Stimulated activated CD4-positive, alpha-beta T cell treated with anti-CD3 and anti-CD28 coated beads, Interleukin-4, amount 100 ng/mL, for 1 hour (primary cell): ENCODE measurements at regions not wholly inside any gene's neighbourhood (a gene's known extent, or its start where the extent isn't known, plus 50 kb on each side); places are given as distances from the start of the nearest gene placed in this dataset.

Experiments used
- DNase-seq: peaks from one replicate; pipeline ENCODE4 v3.0.0-alpha.2; 2020

DNA sequence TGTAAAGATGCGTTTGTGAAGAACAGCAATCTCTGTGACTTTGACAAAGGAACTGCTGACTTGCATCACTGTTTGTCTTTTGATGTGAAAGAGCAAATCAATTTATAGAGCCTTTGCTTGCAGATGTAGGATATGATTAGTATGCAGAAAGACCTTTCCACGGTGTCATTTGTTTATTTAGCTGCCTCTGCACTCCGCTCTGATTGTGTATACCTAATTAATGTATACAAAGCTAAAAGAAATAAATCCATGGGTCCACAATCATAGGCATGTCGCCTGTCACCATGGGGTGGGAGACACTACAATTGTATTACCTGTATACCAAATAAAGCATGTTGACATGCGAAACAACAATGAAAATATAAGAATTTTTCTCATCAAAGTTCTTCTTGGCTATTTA lies 410.7 kb downstream of the MZT1 start:
- no peak for DNase-seq

DNA sequence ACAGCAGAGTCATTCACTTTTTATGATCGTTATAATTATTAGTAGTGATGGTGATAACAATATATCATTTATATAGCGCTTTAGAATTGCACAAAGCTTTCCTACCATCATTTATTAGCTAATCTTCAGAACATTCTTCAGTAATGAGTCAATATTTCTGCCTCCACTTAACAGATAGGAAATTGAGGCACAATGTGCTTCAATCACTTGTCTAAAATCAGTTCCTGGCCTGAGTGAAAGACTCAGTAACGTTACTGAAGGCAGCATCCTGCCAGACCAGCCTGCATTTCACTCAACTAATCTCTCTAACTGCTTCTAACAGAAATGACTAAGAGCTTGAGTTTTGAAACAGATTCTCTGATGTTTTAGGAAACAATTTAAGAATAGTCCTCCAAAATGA lies 412.1 kb downstream of the MZT1 start:
- DNase-seq: no peak

DNA sequence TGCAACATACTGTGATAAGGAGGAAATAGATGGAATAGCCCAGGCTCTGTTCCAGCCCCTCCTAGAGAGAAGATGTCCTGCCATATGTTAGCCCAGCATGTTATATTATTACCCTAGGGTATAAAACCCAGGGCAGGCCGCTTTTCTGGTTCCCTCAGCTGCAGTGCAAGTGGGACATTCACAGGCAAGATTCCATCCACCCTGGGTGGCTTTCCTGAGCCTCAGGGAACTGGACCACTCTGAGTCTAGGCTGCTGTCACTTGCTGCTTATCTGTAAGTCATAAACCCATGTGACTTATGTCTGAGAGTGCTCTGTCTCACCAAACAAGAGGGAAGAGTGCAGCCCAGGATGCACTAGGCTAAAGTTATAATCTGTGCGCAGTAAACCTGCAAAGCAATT lies 413.2 kb downstream of the MZT1 start:
- no peak for DNase-seq

DNA sequence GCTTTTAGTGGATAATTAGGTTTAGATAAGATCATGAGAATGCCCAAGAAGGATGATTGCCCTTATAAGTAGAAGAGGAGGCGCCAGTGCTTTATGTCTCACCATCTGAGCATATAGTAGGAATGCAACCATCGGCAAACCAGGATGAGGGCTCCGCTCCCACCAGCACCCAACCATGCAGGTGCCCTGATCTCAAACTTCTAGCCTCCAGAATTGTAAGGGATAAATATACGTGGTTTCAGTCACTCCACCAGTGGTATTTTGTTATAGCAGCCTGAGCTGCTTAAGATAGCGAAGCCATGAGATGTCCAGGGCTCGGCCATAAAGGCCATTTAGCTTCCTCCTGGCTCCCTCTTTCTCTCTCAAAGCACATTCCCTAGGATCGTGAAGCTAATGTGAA lies 413.9 kb downstream of the MZT1 start:
- DNase-seq: no peak

DNA sequence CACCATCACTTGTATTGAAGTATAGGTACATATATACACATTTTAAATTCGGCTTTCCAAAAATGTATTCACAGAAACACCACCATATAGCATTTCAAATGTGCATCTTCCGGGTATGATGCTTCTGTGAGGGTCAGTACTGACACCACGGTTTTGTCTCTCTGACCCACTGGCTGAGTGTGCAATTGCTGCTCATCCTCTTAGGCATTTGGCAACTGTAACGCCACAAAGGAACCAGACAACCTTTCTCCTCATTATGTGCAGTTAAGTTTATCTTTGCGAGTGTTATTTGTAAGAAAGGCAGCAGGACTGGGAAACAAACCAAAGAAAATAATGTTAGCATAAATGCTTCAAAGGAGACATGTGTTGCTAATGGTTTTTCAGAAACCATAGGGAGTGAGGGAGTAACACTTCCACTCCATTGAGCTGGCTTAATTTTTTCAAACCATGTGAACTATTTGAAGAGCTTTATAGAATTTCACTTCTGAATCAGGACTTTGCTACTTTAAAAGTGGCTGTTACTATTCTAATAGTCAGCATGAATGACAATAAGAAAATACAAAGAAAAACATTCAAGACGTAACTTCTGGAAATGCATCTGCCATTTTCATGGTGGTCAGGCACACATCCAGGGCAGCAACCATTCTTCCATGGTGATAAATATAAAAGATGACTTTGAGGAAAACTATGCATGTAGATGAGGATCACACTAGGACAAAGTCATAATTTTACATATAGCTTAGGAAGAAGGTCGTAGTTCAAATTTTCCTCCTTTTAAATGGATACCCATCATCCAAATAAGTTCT lies 423.3 kb downstream of the MZT1 start:
- no peak for DNase-seq

DNA sequence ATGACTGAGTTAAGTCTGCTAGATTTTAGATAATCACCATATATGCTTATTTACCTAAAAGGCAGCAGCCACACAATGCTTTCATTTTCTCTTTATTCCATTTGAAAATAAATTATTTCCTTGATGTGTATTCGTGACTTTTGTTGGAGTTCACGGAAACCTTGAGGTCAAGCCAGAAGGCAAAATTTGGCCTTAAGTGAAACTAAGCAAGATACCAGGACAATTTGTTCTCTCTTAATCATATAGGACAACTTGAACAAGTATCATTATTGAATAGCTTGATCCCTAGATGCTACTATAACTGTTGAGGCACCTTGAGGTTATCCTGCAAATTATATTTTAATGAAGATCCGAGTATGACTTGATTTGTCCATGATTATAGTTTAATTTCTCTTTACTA lies 429.2 kb upstream of the DACH1 start:
- DNase-seq: no peak

DNA sequence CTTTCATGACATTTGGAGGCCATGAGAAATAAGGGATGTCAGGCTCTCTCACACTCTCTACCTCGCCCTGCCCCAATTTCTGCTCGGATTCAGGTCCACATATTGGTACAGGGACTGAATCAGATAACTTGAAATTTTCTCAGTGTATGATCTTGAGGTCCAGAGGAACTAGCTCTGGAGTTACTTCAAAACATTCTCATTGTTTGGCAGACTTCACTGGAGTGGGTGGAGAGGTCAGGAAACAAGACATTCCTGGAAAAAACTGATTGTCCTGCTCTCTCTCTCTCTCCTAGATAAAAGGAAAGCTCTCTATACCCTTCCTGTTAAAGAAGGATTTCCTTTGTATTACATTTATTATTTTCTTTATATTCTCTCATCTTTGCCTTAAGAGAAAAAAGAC lies 428.1 kb upstream of the DACH1 start:
- DNase-seq: no peak

DNA sequence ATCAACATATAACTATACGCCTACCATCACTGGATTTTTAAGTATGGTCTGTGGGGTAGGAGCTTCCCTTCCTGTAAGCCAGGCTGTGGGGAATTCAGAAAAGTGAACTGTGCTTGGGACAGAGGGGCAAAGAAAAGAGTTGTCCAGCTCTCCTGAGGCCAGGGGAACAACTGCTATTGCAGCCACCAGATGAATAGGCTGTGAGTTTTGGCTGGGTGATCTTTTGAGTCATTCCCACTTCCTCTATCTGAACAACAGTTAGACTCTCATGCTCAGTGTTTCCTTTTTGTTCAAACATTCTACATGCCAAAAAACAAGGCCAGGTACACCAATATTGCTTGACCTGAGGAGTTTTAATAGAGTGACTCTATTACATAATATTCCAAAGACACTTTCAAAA lies 426.2 kb upstream of the DACH1 start:
- DNase-seq: no peak

DNA sequence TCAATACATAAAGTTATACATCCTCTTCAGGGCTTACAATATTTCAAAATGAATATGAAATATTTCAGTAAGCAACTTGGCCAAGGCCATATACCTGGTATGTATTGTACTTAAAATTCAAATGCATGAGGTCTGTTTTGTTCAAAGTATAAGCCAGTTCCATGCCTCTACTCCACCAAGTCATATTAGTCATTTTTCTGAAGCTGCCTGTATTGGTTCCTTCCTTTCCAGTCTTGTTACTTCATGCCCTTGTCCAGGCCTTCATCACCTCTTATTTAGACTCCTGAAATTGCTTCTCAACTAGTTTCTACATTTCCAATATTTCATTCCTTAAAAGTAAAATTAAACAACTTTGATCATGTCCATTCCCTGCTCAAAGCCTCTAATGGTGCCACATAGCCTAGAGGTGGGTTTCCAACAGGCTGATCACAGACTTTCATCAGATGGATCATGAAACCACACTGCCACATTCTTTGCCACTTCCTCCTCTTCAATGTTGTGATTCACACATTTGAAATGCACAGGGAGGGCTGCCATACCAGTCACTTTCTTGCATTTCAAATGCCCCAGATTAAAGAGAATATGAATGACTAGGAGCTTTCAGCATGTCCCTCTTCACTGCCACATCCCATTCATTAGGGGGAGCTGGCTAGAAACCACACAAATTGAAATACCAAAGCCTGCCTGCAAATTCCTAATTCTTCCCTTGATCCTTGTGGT lies 424.1 kb upstream of the DACH1 start:
- DNase-seq: no peak

DNA sequence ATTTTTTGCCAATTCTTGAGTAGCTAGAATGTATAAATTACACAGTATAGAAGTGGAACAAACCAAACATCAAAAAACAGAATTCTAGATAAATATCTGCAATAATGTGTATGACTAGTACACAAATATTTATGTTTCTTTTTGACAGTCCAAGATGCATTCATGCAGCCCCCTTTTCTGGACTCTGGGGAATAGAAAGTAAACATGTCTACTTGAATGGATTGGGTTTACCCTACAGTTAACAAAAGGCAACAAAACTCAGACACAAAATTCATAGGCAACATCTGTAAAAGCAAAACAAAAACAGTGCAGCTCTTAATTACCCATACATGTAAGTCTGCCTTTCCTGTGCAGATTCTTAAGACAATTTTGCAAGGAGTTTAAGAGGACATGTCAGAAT lies 419.4 kb upstream of the DACH1 start:
- no peak for DNase-seq

DNA sequence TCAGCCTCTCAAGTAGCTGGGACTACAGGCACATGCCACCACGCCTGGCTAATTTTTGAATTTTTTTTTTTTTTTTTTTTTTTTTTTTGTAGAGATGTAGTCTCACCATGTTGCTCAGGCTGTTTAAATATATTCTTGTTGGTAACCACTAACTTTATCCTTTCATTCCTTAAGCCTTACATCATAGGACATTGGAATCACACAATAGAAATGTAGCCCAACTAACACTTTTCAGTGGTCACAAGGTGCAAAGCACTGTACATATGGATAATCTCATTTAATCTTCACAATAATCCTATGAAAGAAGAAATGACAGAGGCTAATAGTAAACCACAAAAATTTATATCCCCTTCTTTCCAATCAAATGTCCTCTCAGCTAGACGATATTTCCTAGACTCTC lies 417.8 kb upstream of the DACH1 start:
- DNase-seq: no peak

DNA sequence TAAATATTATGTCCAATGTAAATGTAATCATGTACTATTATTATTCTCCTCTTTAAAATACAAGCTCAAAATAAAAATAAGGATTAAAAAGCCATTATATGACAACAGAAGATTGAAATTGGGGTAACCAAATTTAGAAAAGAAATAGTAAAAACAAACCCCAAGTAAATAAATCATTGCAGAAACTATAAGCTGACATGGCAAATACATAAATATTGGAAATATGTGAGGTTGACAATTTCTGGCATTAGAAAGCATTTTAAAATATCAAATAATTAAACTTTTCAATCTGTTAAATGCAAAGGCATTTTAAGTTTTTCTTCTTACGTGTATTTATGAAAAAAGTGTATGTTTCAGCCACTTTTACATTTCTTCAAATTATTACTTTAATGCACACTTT lies 394.7 kb upstream of the DACH1 start:
- DNase-seq: no peak

DNA sequence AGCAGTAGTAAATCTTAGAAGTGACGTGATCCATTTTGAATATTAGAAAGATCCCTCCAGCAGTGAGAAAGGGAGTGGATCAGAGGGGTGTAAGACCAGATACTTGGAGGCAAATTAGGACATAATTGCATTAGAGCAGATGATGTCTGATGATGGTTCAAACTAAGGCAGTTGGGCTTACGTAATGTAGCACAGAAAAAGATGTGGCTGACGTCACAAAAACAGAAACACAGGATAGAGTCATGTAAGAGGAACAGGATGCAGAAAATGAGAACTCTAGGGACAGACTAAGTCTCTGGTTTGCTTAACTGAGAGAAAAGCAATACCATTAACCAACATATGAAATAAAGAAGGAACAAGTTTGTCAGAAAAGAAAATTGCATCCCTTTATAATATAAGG lies 392.5 kb upstream of the DACH1 start:
- no peak for DNase-seq

DNA sequence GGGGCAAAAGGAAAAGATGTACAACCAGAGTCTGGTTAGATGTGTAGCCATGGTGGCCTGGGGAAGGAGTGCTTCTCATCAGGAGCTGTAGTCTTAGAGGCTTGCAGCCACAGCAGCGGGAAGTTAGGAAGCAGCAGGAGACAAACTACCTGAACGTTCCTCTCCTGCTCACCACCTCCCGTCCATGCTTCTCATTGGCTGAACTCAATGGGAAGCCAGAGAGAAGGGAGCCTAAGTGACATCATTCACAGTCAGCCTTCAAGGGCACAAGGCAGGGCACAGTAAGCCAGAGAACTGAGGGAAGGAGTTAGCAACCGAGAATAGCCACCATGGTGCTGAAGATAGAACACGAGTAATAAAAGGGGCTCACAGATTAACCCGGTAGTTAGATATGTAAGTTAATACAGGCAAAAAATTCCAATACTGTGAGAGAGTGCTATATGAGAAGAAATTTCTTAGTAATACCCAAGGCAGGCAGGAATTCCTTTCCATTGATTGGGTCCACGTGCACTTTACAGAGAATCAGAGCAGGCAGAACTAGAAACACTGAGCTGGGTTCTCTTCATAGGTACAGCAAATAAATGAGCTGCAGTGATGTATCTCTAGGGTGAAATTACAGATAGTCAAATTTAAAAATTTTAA lies 391.5 kb upstream of the DACH1 start:
- DNase-seq: no peak

DNA sequence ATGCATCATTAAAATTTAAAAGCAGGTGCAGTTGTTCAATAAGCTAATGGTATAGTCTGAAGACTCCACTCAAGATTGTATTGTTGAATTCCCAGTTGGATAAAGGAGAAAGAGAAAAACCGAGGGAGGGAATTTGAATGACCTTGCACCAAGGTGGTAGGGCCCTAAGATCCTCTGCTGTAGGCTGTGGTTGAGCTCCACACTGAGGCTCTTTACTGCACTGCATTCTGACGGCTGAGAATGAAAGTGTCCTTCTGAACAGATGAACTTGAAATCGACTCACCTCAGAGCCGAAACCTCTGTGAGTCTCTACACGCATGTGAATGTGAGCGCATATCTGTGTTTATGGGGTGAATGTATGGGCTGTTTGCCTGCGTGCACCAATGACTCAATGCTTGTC lies 388.9 kb upstream of the DACH1 start:
- DNase-seq: no peak

DNA sequence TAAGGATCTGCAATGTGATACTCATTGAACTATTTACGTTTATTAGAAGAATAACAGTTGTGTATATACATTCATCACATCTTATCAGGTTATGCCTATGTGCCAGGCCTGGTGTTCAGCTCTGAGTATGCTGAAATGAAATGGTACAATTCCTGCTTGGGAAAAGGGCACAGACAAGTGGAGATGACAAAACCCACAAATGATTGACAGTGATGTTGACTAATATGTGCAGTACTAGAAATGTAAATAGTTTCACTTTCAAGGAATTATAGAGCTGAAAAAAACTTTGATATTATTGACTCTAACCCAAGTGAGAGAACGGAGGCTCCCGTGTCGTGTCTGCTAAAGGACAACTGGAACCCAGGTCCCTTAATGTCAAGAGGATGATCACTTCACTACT lies 386.8 kb upstream of the DACH1 start:
- no peak for DNase-seq

DNA sequence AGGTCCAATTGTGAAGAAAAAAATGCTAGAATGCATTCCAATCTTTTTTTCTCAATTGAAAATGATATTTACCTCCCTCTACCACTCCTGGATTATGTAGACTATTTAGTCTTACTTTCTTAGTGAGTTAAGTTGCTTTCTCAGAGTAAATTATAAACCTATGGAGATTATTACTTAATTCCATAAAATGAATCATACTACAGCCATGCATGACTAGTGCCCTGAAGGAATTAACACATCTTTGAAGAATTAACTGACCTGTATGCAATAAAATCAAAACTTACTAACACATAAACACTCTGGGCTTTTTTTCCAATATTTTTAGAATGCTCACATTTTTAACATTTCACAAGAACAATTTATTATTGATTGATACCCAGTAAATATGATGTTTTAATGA lies 379.4 kb upstream of the DACH1 start:
- DNase-seq: no peak

DNA sequence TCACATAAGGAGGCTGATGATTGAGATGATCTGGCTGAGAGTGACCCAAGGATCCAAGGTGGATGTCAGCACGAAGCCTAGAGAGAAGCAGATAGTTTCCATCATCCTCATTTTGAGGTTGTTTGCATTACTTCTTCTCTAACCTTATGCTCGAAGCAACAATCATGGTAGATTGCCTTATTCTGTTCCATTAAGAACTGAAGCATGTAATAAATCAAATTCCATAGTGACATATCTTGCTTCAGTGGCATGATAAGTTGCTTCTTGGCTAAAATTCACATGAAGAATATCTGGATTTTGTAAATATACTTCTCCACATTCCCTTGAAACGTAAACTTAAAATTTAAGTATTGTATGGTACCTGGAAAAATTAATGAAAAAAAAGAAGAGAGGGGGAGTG lies 377.8 kb upstream of the DACH1 start:
- no peak for DNase-seq

DNA sequence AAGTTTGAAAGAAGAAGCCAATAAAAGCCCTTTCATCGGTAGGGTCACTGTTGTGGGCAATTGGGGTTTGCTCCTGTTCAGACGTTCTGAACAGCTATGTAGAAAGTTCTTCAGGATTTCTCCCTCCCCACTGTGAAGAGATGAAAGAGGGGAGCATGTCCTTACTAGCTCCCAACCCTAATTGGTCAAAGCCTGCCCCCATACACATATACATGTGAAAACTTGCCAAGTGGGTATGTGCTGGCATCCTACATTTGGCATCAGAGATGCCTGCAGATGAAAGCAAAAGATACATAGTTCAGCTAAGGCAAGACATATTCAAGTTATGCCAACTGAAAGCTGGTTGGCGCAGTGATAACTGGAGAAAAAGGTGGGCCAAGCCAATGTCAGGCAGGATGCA lies 363.1 kb upstream of the DACH1 start:
- DNase-seq: no peak

DNA sequence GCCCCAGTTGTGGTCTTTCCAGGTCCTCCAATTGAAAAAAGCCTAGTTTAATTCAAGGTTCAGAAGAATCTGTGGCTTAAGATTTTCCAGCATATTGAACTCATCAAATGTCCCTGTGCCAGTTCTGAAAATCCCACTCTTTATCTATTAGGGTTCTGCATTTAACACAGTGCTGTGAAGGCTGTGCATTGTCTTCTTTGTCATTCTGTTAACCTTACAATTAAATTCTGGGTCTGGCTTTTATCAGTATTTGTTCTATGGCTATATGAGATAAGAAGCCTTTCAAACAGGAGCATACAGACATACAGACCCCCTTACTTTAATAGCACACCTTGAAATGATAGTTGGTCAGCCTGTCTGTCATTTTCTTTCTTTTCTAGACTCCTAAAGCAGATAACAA lies 362.1 kb upstream of the DACH1 start:
- DNase-seq: no peak

DNA sequence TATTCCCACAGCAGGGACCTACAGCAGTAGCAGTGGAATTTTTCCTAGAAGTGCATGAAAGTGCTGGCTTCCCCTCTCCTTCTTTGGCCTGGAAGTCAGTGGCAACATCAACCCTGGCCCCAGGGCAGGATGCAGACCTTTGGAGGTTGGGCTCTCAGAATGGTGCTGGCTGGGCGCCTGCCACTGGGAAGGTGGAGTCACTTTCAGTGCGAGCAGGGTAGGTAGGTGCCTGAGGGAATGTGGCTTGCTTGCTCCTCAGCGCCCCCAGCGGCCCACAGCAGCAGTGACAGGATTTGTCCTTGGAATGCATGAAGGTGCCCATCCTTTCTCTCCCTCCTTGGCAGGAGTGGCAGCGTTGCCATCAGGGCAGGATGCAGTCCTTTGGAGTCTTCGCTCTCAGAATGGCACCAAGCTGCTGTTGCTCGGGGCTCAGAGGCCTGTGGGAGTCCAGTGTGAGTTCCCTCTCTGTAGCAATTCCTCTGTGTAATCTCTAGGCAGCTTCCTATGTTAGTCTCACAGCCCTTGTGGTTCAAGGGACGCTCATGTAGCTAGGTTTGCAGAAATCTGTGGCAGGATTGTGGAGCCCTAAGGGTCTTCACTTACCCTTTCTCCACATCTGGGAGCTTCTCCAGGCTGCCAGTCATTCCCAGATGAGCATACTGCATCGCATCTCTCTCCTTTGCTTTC lies 354.4 kb upstream of the DACH1 start:
- no peak for DNase-seq

DNA sequence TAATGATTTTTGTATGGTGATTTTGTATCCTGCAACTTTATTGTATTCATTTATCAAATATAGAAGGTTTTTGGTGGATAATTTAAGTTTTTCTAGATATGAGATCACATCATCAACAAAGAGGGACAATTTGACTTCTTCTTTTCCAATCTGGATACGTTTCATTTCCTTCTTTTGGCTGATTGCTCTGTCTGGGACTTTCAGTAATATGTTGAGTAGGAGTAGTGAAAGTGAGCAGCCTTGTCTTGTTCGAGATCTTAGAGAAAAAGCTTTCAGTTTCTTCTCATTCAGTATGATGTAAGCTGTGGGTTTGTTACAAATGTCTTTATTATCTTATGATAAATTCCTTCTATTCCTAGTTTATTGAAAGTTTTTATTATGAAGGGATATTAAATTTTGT lies 352.0 kb upstream of the DACH1 start:
- no peak for DNase-seq

DNA sequence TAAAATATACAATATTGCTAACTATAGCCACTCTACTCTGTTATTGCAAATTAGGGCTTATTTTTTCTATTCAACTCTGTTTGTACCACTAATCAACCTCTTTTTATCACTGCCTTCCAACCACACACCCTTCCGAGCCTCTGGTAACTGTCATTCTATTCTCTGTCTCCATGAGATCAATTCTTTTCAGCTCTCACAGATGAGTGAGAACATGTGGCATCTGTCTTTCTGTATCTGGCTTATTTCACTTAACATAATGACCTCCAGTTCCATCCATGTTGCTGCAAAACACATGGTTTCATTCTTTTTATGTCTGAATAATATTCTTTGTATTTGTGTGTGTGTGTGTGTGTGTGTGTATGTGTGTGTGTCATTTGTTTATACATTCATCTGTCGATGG lies 350.1 kb upstream of the DACH1 start:
- DNase-seq: no peak
